CD4-positive, alpha-beta memory T cell (primary cell): ENCODE measurements at regions not wholly inside any gene's neighbourhood (a gene's known extent, or its start where the extent isn't known, plus 50 kb on each side); places are given as distances from the start of the nearest gene placed in this dataset.

Experiments
- CTCF ChIA-PET: fragments of 350-600 bp; sonication (Branson Sonifier 250); formaldehyde crosslinking; loops from one replicate; lab custom pipeline; 2021; ENCODE audit warnings: inconsistent platforms; ENCODE audit not compliant: partially characterized antibody; lab: Charles Lee
- POLR2A ChIA-PET: fragments of 350-600 bp; sonication (Branson Sonifier 250); formaldehyde crosslinking; loops from one replicate; lab custom pipeline; 2021; ENCODE audit not compliant: partially characterized antibody; lab: Charles Lee
- DNase-seq, 5 donors: peaks; one replicate each; pipeline versions ENCODE4 v3.0.0 to v3.0.0-alpha.2; 2020 to 2022; ENCODE audit warnings: mixed read lengths in 1 of 5
- H3K27ac ChIP-seq: one replicate; pipeline ENCODE4 v1.7.0; 2013; ENCODE audit warnings: low read depth, low read length
- H3K27me3 ChIP-seq: 2 replicates; pipeline ENCODE4 v1.7.0; 2013; ENCODE audit warnings: mild to moderate bottlenecking, low read length, moderate library complexity; ENCODE audit not compliant: insufficient read depth
- H3K36me3 ChIP-seq: 2 replicates; pipeline ENCODE4 v1.7.0; 2013; ENCODE audit warnings: mild to moderate bottlenecking, low read length, moderate library complexity; ENCODE audit not compliant: insufficient read depth
- H3K4me1 ChIP-seq: 2 replicates; pipeline ENCODE4 v1.7.0; 2013; ENCODE audit warnings: mild to moderate bottlenecking, low read length, moderate library complexity; ENCODE audit not compliant: insufficient read depth
- H3K4me3 ChIP-seq, 2 donors: one replicate each; pipeline ENCODE4 v1.7.0; 2013; ENCODE audit warnings: low read length in 2 of 2, mild to moderate bottlenecking in 1 of 2
- H3K9me3 ChIP-seq, 2 donors: one replicate each; pipeline ENCODE4 v1.7.0; 2013; ENCODE audit warnings: low read length in 2 of 2, control low read depth in 1 of 2; ENCODE audit not compliant: control insufficient read depth in 1 of 2
- H3K27ac Mint-ChIP-seq, 7 donors: one replicate each; pipeline ENCODE4 v1.8.0; 2020 to 2021; ENCODE audit warnings: mixed read lengths in 7 of 7, mild to moderate bottlenecking in 6 of 7, inconsistent platforms in 3 of 7, moderate library complexity in 3 of 7
- H3K27me3 Mint-ChIP-seq, 2 donors: one replicate each; pipeline ENCODE4 v1.8.0; 2020 to 2021; ENCODE audit warnings: mixed read lengths in 2 of 2
- H3K36me3 Mint-ChIP-seq, 2 donors: one replicate each; pipeline ENCODE4 v1.8.0; 2020 to 2021; ENCODE audit warnings: mixed read lengths in 2 of 2, inconsistent platforms in 1 of 2, mild to moderate bottlenecking in 1 of 2
- H3K4me1 Mint-ChIP-seq, 4 donors: one replicate each; pipeline ENCODE4 v1.8.0; 2020 to 2021; ENCODE audit warnings: mixed read lengths in 4 of 4, mild to moderate bottlenecking in 1 of 4
- H3K4me3 Mint-ChIP-seq, 8 donors: one replicate each; pipeline ENCODE4 v1.8.0; 2020 to 2021; ENCODE audit warnings: mixed read lengths in 8 of 8, mild to moderate bottlenecking in 7 of 8, moderate library complexity in 6 of 8, inconsistent platforms in 3 of 8
- H3K9me3 Mint-ChIP-seq, 8 donors: one replicate each; pipeline ENCODE4 v1.8.0; 2020 to 2021; ENCODE audit warnings: mixed read lengths in 8 of 8, mild to moderate bottlenecking in 5 of 8, inconsistent platforms in 3 of 8, moderate library complexity in 1 of 8
- intact Hi-C: fragments of 100-400 bp; cut with micrococcal nuclease; formaldehyde crosslinking; loops from one replicate; pipeline ENCODE4 v1.15.1; 2023

DNA sequence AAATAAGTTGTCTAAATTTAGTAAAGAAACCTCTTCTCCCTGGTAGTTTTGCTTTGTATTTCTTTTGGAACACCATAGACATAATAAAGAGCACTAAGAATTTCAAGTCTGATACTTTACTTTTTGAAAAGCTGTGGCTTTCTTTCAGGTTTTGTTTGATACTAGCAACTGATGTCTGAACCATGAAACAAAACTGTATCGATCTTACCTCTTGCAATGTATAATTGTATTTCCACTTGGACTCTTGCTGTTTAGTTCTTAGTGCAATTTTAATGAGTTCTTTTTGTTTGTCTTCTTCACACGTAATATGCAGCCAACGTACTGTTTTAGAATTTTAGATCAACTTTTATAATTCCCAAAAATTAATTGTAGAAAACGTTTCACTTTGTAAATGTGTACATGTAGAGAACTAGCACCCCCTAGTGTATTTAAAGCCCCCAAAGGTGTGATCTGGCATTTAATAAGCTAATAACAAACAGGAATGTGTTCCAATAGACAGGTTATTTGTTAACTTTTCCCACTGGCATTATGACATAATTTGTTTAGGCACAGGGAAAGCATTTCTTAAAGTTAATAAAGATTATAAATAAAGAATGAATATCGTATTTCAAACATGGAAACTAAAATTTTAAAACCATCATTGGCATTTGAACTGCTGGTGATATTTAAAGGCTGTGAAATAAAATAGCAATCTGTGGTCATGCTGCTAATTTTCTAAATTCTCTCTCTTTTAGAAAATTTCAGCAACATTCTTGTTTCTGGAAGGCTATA, 289.1 kb upstream of the DNAJC19 start:
- H3K9me3 Mint-ChIP-seq, result peaks cover 0 to 7% (median 0%) of the 10 kb centered on the region in 8 donors
- peaks cover 0 to 1% of the 10 kb centered on the region in 2 donors for H3K27me3 Mint-ChIP-seq
- H3K27me3 ChIP-seq, result no peaks in the 10 kb centered on the region
- peaks cover 0 to 3% (median 0%) of the 10 kb centered on the region in 4 donors for H3K4me1 Mint-ChIP-seq
- intact Hi-C loops, result no loop called here
- H3K27ac Mint-ChIP-seq, result no peak overlapping the region
- H3K36me3 ChIP-seq, result no peaks in the 10 kb centered on the region
- POLR2A ChIA-PET, result interaction anchor here (0.6 kb wide), 1 partner anchor 342 kb away, joined by 5 read pairs; no protein-coding TSS in a partner anchor
- no peak overlapping the region for H3K4me3 ChIP-seq
- peak in 1 of 5 donors; percentile 2 for DNase-seq
- no peaks in the 10 kb centered on the region for H3K9me3 ChIP-seq
- no peaks in the 10 kb centered on the region for H3K36me3 Mint-ChIP-seq
- H3K27ac ChIP-seq, result no peak overlapping the region
- H3K4me3 Mint-ChIP-seq, result no peak overlapping the region
- no peaks in the 10 kb centered on the region for H3K4me1 ChIP-seq
- CTCF ChIA-PET, result interaction anchor here (2.3 kb wide), 1 partner anchor 1349 kb away, joined by 14 read pairs; no protein-coding TSS in a partner anchor

DNA sequence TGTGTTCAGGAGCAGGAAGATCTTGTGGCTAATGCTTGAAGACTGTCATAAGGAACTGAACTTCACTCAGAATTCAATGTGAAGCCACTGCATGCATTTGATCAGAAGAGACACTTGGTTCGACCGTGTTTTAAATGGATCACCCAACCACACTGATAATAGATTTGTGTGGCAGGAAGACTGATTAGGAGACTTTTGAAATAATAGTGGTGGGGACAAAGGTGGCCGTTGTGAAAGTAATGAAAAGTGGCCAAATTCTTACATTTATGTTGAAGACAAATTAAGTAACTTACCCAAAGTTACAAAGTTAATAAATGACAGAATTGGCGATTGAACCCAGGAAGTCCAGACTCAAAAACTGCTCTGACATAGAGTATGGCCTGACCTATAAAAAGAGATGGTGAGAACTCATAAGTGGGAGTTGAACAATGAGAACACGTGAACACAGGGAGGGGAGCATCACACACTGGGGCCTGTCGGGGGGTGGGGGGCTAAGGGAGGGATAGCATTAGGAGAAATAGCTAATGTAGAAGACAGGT, 286.9 kb upstream of the DNAJC19 start:
- H3K36me3 ChIP-seq, result no peaks in the 10 kb centered on the region
- H3K4me3 ChIP-seq, result no peak overlapping the region
- no peak for DNase-seq
- no peaks in the 10 kb centered on the region for H3K9me3 ChIP-seq
- POLR2A ChIA-PET, result no interaction called here
- Mint-ChIP-seq H3K27ac (no peak overlapping the region), H3K4me1 (peaks cover 0 to 3% (median 0%) of the 10 kb centered on the region in 4 donors), H3K36me3 (no peaks in the 10 kb centered on the region), H3K27me3 (peaks cover 0 to 1% of the 10 kb centered on the region in 2 donors), H3K9me3 (peaks cover 0 to 5% (median 0%) of the 10 kb centered on the region in 8 donors), H3K4me3 (no peak overlapping the region)
- CTCF ChIA-PET, result no interaction called here
- H3K27ac ChIP-seq, result no peak overlapping the region
- H3K27me3 ChIP-seq, result no peaks in the 10 kb centered on the region
- intact Hi-C loops, result no loop called here
- H3K4me1 ChIP-seq, result no peaks in the 10 kb centered on the region

DNA sequence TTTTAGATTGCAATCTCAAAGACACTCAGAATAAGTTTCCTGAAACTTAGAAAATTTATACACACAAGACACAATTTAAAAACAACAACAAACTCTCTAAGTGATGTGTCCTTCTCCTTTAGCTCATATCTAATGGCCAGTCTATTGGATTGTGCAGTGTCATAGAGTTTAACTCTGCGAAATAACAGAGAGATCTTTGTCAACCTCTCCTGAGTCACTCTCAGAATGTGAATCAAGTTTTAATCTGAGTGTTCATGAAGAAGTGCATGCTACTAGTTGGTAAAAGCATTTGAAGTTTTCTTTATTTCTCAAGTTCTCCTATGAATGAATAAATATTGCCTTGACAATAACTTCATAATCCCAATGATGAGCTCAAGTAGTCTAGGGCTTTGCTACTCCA, 284.5 kb upstream of the DNAJC19 start:
- no peak overlapping the region for H3K4me3 Mint-ChIP-seq
- H3K9me3 Mint-ChIP-seq, result peaks cover 0 to 5% (median 0%) of the 10 kb centered on the region in 8 donors
- no peak for DNase-seq
- no peaks in the 10 kb centered on the region for H3K36me3 Mint-ChIP-seq
- Histone ChIP-seq H3K4me3 (no peak overlapping the region), H3K9me3 (no peaks in the 10 kb centered on the region), H3K36me3 (no peaks in the 10 kb centered on the region), H3K4me1 (no peaks in the 10 kb centered on the region), H3K27ac (no peak overlapping the region), H3K27me3 (no peaks in the 10 kb centered on the region)
- POLR2A ChIA-PET, result no interaction called here
- H3K4me1 Mint-ChIP-seq, result peaks cover 0 to 3% (median 0%) of the 10 kb centered on the region in 4 donors
- peaks cover 0 to 1% of the 10 kb centered on the region in 2 donors for H3K27me3 Mint-ChIP-seq
- intact Hi-C loops, result no loop called here
- CTCF ChIA-PET, result interaction anchor here (1.3 kb wide), 1 partner anchor 21 kb away, joined by 3 read pairs; no protein-coding TSS in a partner anchor
- no peak overlapping the region for H3K27ac Mint-ChIP-seq

DNA sequence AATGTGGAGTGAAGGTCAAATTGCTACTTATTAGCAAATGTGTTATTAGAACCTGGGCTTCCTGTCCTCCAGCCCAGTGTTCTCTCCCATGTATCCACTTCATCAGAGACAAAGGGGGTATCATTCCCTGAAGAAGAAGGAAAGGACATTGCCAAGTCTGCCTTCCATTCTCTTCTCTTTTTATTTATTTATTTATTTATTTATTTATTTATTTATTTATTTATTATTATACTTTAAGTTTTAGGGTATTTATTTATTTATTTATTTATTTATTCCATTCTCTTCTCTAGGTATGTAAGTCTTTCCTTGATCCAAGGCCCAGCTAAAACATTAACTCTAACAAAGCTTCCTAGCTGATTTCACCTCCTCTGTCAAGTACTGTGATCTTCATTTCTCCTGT, 277.8 kb upstream of the DNAJC19 start:
- no peaks in the 10 kb centered on the region for H3K27me3 ChIP-seq
- H3K9me3 ChIP-seq, result no peaks in the 10 kb centered on the region
- H3K27ac Mint-ChIP-seq, result no peak overlapping the region
- H3K36me3 ChIP-seq, result no peaks in the 10 kb centered on the region
- H3K4me3 ChIP-seq, result no peak overlapping the region
- intact Hi-C loops, result no loop called here
- H3K4me1 ChIP-seq, result no peaks in the 10 kb centered on the region
- ChIA-PET POLR2A (no interaction called here), CTCF (no interaction called here)
- no peaks in the 10 kb centered on the region for H3K36me3 Mint-ChIP-seq
- H3K4me3 Mint-ChIP-seq, result no peak overlapping the region
- no peak overlapping the region for H3K27ac ChIP-seq
- peaks cover 0 to 4% (median 1%) of the 10 kb centered on the region in 4 donors for H3K4me1 Mint-ChIP-seq
- no peak for DNase-seq
- peaks cover 0 to 2% of the 10 kb centered on the region in 2 donors for H3K27me3 Mint-ChIP-seq
- H3K9me3 Mint-ChIP-seq, result peaks cover 0 to 8% (median under 1%) of the 10 kb centered on the region in 8 donors

DNA sequence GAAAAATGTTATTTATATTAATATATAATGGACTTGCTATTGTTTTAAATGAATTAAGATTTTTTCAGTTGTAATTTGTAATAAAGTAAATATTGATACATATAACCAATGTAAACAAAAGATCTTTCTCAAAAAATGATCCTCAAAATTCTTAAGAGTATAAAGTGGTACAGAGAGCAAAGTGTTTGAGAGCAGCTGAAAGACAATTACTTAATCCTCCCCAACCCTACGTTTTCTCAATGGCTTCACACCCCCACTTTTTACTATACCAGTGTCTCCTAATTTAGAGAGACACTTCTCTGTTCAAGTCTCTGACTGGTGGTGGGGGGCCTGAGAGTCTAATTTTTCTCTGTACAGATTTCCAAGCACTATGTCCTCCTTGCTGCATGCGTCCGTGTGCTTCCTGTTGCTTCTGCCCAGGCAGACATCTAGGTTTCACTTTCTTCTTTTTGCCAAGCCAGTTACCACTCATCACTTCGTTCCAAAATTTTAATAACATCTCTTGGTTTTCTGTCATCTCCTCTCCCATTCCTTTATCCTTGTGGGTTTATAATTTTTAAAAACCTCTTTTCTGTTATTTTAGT, 276.3 kb upstream of the DNAJC19 start:
- Histone ChIP-seq H3K27ac (no peak overlapping the region), H3K4me3 (no peak overlapping the region), H3K27me3 (no peaks in the 10 kb centered on the region), H3K4me1 (no peaks in the 10 kb centered on the region), H3K9me3 (no peaks in the 10 kb centered on the region), H3K36me3 (no peaks in the 10 kb centered on the region)
- Mint-ChIP-seq H3K4me1 (peaks cover 0 to 4% (median 1%) of the 10 kb centered on the region in 4 donors), H3K27me3 (peaks cover 0 to 2% of the 10 kb centered on the region in 2 donors), H3K9me3 (peaks cover 0 to 13% (median 3%) of the 10 kb centered on the region in 8 donors), H3K36me3 (no peaks in the 10 kb centered on the region), H3K4me3 (peak overlapping the region; percentile 54 to 85 (median 75)), H3K27ac (peak overlapping the region in 4 of 7 donors; percentile 5 to 65 (median 40))
- CTCF ChIA-PET, result no interaction called here
- intact Hi-C loops, result no loop called here
- no peak for DNase-seq
- POLR2A ChIA-PET, result no interaction called here

DNA sequence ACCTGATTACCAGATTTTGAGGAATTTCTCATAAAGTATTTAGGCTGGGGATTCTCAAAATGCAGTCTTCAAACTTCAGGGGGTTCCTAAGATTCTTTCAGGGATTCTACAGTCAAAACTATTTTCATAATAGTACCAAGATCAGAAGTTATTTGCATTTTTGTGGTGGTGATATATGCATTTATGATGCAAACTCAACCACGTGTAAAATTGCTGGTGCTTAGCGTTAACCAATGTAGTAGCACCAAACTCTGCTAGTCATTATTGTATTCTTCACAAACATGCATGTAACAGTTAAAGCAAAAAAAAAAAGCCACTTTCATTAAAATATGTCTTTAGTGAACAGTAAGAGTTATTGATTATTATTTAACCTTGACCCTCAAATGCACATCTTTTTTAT, 274.9 kb upstream of the DNAJC19 start:
- Histone ChIP-seq H3K27ac (no peak overlapping the region), H3K4me1 (no peaks in the 10 kb centered on the region), H3K9me3 (no peaks in the 10 kb centered on the region), H3K27me3 (no peaks in the 10 kb centered on the region), H3K36me3 (no peaks in the 10 kb centered on the region), H3K4me3 (no peak overlapping the region)
- no peak for DNase-seq
- H3K36me3 Mint-ChIP-seq, result no peaks in the 10 kb centered on the region
- H3K4me1 Mint-ChIP-seq, result peaks cover 0 to 4% (median 1%) of the 10 kb centered on the region in 4 donors
- H3K9me3 Mint-ChIP-seq, result peaks cover 0 to 16% (median 8%) of the 10 kb centered on the region in 8 donors
- peaks cover 0 to 2% of the 10 kb centered on the region in 2 donors for H3K27me3 Mint-ChIP-seq
- ChIA-PET CTCF (no interaction called here), POLR2A (no interaction called here)
- no peak overlapping the region for H3K27ac Mint-ChIP-seq
- no peak overlapping the region for H3K4me3 Mint-ChIP-seq
- intact Hi-C loops, result no loop called here

DNA sequence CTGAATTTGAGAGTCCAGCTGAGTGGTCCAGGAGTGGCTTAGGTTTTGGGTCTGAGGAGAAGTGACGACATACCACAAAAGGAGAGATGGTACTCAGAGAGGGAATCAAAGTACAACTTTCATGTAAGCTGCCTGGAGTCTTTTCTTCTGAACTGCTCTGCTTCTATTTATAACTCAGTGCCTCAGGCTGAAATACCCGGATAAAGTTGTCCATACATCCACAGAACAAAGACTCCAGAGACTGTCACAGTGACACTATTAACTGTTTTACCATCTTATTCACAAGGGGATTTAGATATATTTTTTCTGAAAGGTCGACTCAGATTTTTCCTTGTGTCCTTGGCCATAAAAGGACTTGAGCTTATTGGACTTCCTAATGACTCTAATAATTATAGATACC, 264.3 kb upstream of the DNAJC19 start:
- Histone ChIP-seq H3K9me3 (no peaks in the 10 kb centered on the region), H3K27ac (no peak overlapping the region), H3K4me3 (no peak overlapping the region), H3K4me1 (no peaks in the 10 kb centered on the region), H3K27me3 (no peaks in the 10 kb centered on the region), H3K36me3 (no peaks in the 10 kb centered on the region)
- POLR2A ChIA-PET, result no interaction called here
- H3K4me1 Mint-ChIP-seq, result peaks cover 0 to 1% (median 0%) of the 10 kb centered on the region in 4 donors
- H3K4me3 Mint-ChIP-seq, result no peak overlapping the region
- no peak for DNase-seq
- intact Hi-C loops, result no loop called here
- peaks cover 0 to 1% of the 10 kb centered on the region in 2 donors for H3K27me3 Mint-ChIP-seq
- H3K9me3 Mint-ChIP-seq, result peaks cover 0 to 3% (median 0%) of the 10 kb centered on the region in 8 donors
- no peak overlapping the region for H3K27ac Mint-ChIP-seq
- no peaks in the 10 kb centered on the region for H3K36me3 Mint-ChIP-seq
- CTCF ChIA-PET, result no interaction called here
